H1 (cell line): ENCODE measurements at regions not wholly inside any gene's neighbourhood (a gene's known extent, or its start where the extent isn't known, plus 50 kb on each side); places are given as distances from the start of the nearest gene placed in this dataset.
A peak's percentile ranks its signal among the peaks of the same experiment; 100 is the strongest.

ENCODE experiments used
- CTCF ChIA-PET: fragments of 300-600 bp; sonication (Branson Sonifier 250); formaldehyde crosslinking; loops from one replicate; lab custom pipeline; 2021; ENCODE audit not compliant: partially characterized antibody; lab: Charles Lee
- POLR2A ChIA-PET: fragments of 300-600 bp; sonication (Branson Sonifier 250); formaldehyde crosslinking; loops from one replicate; lab custom pipeline; 2021; ENCODE audit warnings: inconsistent platforms; ENCODE audit not compliant: partially characterized antibody; lab: Charles Lee
- DNase-seq, 2 experiments: peaks; one replicate each; pipeline versions ENCODE4 v3.0.0 to v3.0.0-alpha.2; 2010 to 2022; ENCODE audit warnings: low spot score in 2 of 2, low read depth in 1 of 2, mixed read lengths in 1 of 2
- FAIRE-seq: peaks from 2 replicates; lab custom pipeline; 2011; peaks lifted over from hg19 to GRCh38; lab: Jason Lieb, UNC
- H2AFZ ChIP-seq: 2 replicates; pipeline ENCODE4 v1.8.1; 2012; ENCODE audit warnings: low read length, inconsistent platforms
- H2AK5ac ChIP-seq: 2 replicates; pipeline ENCODE4 v1.6.1; 2013; ENCODE audit warnings: low read depth, low read length
- H2BK120ac ChIP-seq: replicated peaks from 2 replicates; pipeline ENCODE3; 2013; ENCODE audit warnings: low read depth, low read length, inconsistent platforms
- H2BK12ac ChIP-seq: 2 replicates; pipeline ENCODE4 v1.6.1; 2013; ENCODE audit warnings: low read depth, low read length
- H2BK15ac ChIP-seq: 2 replicates; pipeline ENCODE4 v1.6.1; 2013; ENCODE audit warnings: low read length
- H2BK20ac ChIP-seq: 2 replicates; pipeline ENCODE4 v1.6.1; 2013; ENCODE audit warnings: low read length
- H2BK5ac ChIP-seq: 2 replicates; pipeline ENCODE4 v1.6.1; 2013; ENCODE audit warnings: low read depth, low read length
- H3K14ac ChIP-seq: 2 replicates; pipeline ENCODE4 v1.6.1; 2013; ENCODE audit warnings: inconsistent platforms; ENCODE audit not compliant: insufficient read length
- H3K18ac ChIP-seq: 2 replicates; pipeline ENCODE4 v1.6.1; 2013; ENCODE audit warnings: low read length; ENCODE audit errors: extremely low read depth
- H3K23ac ChIP-seq: 2 replicates; pipeline ENCODE4 v1.6.1; 2013; ENCODE audit warnings: inconsistent platforms; ENCODE audit not compliant: insufficient read length
- H3K23me2 ChIP-seq: 2 replicates; pipeline ENCODE4 v1.6.1; 2013; ENCODE audit warnings: low read depth, low read length
- H3K27ac ChIP-seq: 2 replicates; pipeline ENCODE4 v1.6.1; 2011; ENCODE audit warnings: low read depth, low read length, inconsistent platforms
- H3K27me3 ChIP-seq, 4 experiments: replicated peaks in 1 of 4; 1 replicate in 1 of 4; 2 replicates in 3 of 4; pipeline versions ENCODE4 v1.6.1 to v1.8.1; 2011 to 2013; ENCODE audit warnings: low read length in 3 of 4, mild to moderate bottlenecking in 3 of 4, inconsistent platforms in 2 of 4, mixed read lengths in 2 of 4, moderate library complexity in 1 of 4; ENCODE audit not compliant: control insufficient read depth in 3 of 4, insufficient read depth in 3 of 4; ENCODE audit errors: extremely low read depth in 1 of 4
- H3K36me3 ChIP-seq, 4 experiments: 2 replicates each; pipeline versions ENCODE4 v1.6.1 to v1.8.1; 2011 to 2013; ENCODE audit warnings: mild to moderate bottlenecking in 4 of 4, low read length in 3 of 4, moderate library complexity in 2 of 4, control low read depth in 1 of 4, inconsistent platforms in 1 of 4; ENCODE audit not compliant: insufficient read depth in 4 of 4, control insufficient read depth in 2 of 4
- H3K4ac ChIP-seq: replicated peaks from 2 replicates; pipeline ENCODE3; 2013; ENCODE audit warnings: low read length, low read depth, mixed read lengths, inconsistent platforms; ENCODE audit not compliant: insufficient read length
- H3K4me1 ChIP-seq, 4 experiments: replicated peaks in 1 of 4; 1 replicate in 1 of 4; 2 replicates in 3 of 4; pipeline versions ENCODE4 v1.6.1 to v1.8.1; 2011 to 2013; ENCODE audit warnings: low read length in 3 of 4, inconsistent platforms in 2 of 4, mixed read lengths in 1 of 4; ENCODE audit not compliant: insufficient read depth in 4 of 4, control insufficient read depth in 3 of 4
- H3K4me2 ChIP-seq, 2 experiments: 2 replicates each; pipeline versions ENCODE4 v1.6.1 to v1.8.1; 2011 to 2013; ENCODE audit warnings: low read depth in 2 of 2, low read length in 2 of 2, control low read depth in 1 of 2, inconsistent platforms in 1 of 2, mild to moderate bottlenecking in 1 of 2; ENCODE audit not compliant: insufficient read depth in 1 of 2
- H3K4me3 ChIP-seq, 4 experiments: fragments of 200-600, 300-600 bp in 1 of 4; sonication (generic), shearing (Covaris generic), sonication (Bioruptor Twin) in 1 of 4; 2 replicates each; pipeline versions ENCODE4 v1.5.1 to v1.8.1; 2011 to 2016; ENCODE audit warnings: low read length in 4 of 4, low read depth in 3 of 4, control low read depth in 2 of 4, inconsistent platforms in 2 of 4, mild to moderate bottlenecking in 2 of 4, mixed read lengths in 1 of 4, moderate library complexity in 1 of 4; ENCODE audit not compliant: insufficient read depth in 2 of 4; ENCODE audit errors: extremely low read depth in 1 of 4
- H3K56ac ChIP-seq: replicated peaks from 2 replicates; pipeline ENCODE3; 2013; ENCODE audit warnings: low read depth, mild to moderate bottlenecking, mixed read lengths, low read length, inconsistent platforms; ENCODE audit not compliant: insufficient read length
- H3K79me1 ChIP-seq: 2 replicates; pipeline ENCODE4 v1.6.1; 2013; ENCODE audit warnings: low read depth, low read length, control low read depth
- H3K79me2 ChIP-seq, 2 experiments: 2 replicates each; pipeline versions ENCODE4 v1.6.1 to v1.8.1; 2012 to 2013; ENCODE audit warnings: low read length in 2 of 2, mild to moderate bottlenecking in 2 of 2, inconsistent platforms in 1 of 2; ENCODE audit not compliant: insufficient read depth in 2 of 2, control insufficient read depth in 1 of 2
- H3K9ac ChIP-seq, 4 experiments: replicated peaks in 1 of 4; 1 replicate in 1 of 4; 2 replicates in 3 of 4; pipeline versions ENCODE4 v1.6.1 to v1.8.1; 2011 to 2013; ENCODE audit warnings: low read depth in 3 of 4, low read length in 3 of 4, control low read depth in 2 of 4, mild to moderate bottlenecking in 2 of 4, moderate library complexity in 2 of 4, inconsistent platforms in 1 of 4; ENCODE audit errors: extremely low read depth in 1 of 4
- H3K9me3 ChIP-seq, 2 experiments: 2 replicates each; pipeline versions ENCODE4 v1.6.1 to v1.8.1; 2012 to 2013; ENCODE audit warnings: mild to moderate bottlenecking in 2 of 2, moderate library complexity in 2 of 2, control low read depth in 1 of 2, inconsistent platforms in 1 of 2, low read depth in 1 of 2, low read length in 1 of 2, mixed read lengths in 1 of 2; ENCODE audit not compliant: insufficient read depth in 2 of 2
- H4K20me1 ChIP-seq, 2 experiments: replicated peaks in 1 of 2; 2 replicates each; pipeline versions ENCODE3 to v1.8.1; 2011 to 2013; ENCODE audit warnings: inconsistent platforms in 2 of 2, low read length in 2 of 2, mild to moderate bottlenecking in 1 of 2; ENCODE audit not compliant: insufficient read depth in 2 of 2, control insufficient read depth in 1 of 2
- H4K5ac ChIP-seq: 2 replicates; pipeline ENCODE4 v1.6.1; 2013; ENCODE audit warnings: low read length, low read depth, mixed read lengths, inconsistent platforms; ENCODE audit not compliant: insufficient read length
- H4K8ac ChIP-seq: 2 replicates; pipeline ENCODE4 v1.8.0; 2013; ENCODE audit warnings: mild to moderate bottlenecking, moderate library complexity, low read length, inconsistent platforms; ENCODE audit not compliant: insufficient read depth; ENCODE audit errors: extremely low read depth
- H4K91ac ChIP-seq: replicated peaks from 2 replicates; pipeline ENCODE3; 2013; ENCODE audit warnings: low read length, mixed read lengths, inconsistent platforms; ENCODE audit not compliant: insufficient read length
- ASH2L ChIP-seq: fragments of 200-600, 300-600 bp; sonication (generic); IDR thresholded peaks from one replicate; pipeline ENCODE4 v1.7.1; 2017; ENCODE audit warnings: low read length
- JUN ChIP-seq: IDR thresholded peaks from 2 replicates; pipeline ENCODE4 v1.6.1; 2011; ENCODE audit warnings: low read depth, mild to moderate bottlenecking, improper control_type of control experiment, low read length
- YY1 ChIP-seq: IDR thresholded peaks from 2 replicates; pipeline ENCODE4 v1.6.1; 2011; ENCODE audit warnings: low read depth, mild to moderate bottlenecking, low read length
- WGBS, 2 experiments: shearing (Covaris generic) in 1 of 2; methylation state at CpG; one replicate each; pipeline versions ENCODE4 v1.1.6 to v1.1.7; 2013 to 2015; ENCODE audit warnings: low lambda C conversion rate in 2 of 2, mixed read lengths in 2 of 2, inconsistent platforms in 1 of 2, low coverage in 1 of 2, missing lambda C conversion rate in 1 of 2; ENCODE audit not compliant: insufficient replicate concordance in 2 of 2, insufficient coverage in 1 of 2, insufficient read length in 1 of 2; ENCODE audit errors: extremely low coverage in 1 of 2, missing lambda C conversion rate in 1 of 2; 5-methylcytosine and 5-hydroxymethylcytosine counted together

GRCh38 chr18:44356566-44357157 lies 324.0 kb upstream of the SETBP1 start:
- no peak overlapping the region; the same call in 1 of the 2 replicates for H3K27ac ChIP-seq
- no peak overlapping the region for H4K91ac ChIP-seq

More at GRCh38 chr18:44356566-44357157, 324.0 kb upstream of the SETBP1 start:
- no peaks in the 10 kb centered on the region for H3K79me1 ChIP-seq
- CTCF ChIA-PET: interaction anchor here (0.6 to 1.5 kb wide), 3 partner anchors 29 to 490 kb away, joined by 3 to 4 read pairs (median 3); no protein-coding TSS in a partner anchor
- no peak overlapping the region for H3K18ac ChIP-seq
- FAIRE-seq: no peak
- H3K4ac ChIP-seq: no peak overlapping the region
- H3K27me3 ChIP-seq: no peaks in the 10 kb centered on the region
- no peak overlapping the region for H3K14ac ChIP-seq
- H4K8ac ChIP-seq: peak overlapping the region; percentile 79
- 0 out of 2 replicates have a peak overlapping the region, but pooled peaks have one; percentile 84 for H2BK12ac ChIP-seq
- H3K56ac ChIP-seq: no peak overlapping the region
- POLR2A ChIA-PET: no interaction called here
- H2AFZ ChIP-seq: peak overlapping the region; percentile 91; the same call in 1 of the 2 replicates
- no peaks in the 10 kb centered on the region for H4K20me1 ChIP-seq
- no peaks in the 10 kb centered on the region for H3K36me3 ChIP-seq
- H2BK15ac ChIP-seq: no peak overlapping the region
- no peak overlapping the region for H3K4me3 ChIP-seq
- H3K9ac ChIP-seq: no peak overlapping the region
- peaks cover 0 to 6% (median 2%) of the 10 kb centered on the region in 4 experiments; a peak in 4 of 7 replicates for H3K4me1 ChIP-seq
- H3K79me2 ChIP-seq: no peaks in the 10 kb centered on the region
- DNase-seq: no peak
- no peaks in the 10 kb centered on the region for H3K23me2 ChIP-seq
- H2BK120ac ChIP-seq: no peak overlapping the region
- no peak overlapping the region for H3K23ac ChIP-seq
- H4K5ac ChIP-seq: no peak overlapping the region
- no peak overlapping the region for H2BK20ac ChIP-seq
- no peak overlapping the region for H2BK5ac ChIP-seq
- WGBS, 2 experiments: 73% methylated on average over 5 of the region's 5 CpGs; no CpG with 5 or more reads in 1 of the 2 experiments
- TF ChIP-seq ASH2L (peak; percentile 54), YY1 (peak; percentile 58; the same call in 1 of the 2 replicates), JUN (no peak)
- H2AK5ac ChIP-seq: no peak overlapping the region
- H3K9me3 ChIP-seq: no peaks in the 10 kb centered on the region
- peak overlapping the region in 1 of 2 experiments; percentile 4; a peak in 1 of 4 replicates for H3K4me2 ChIP-seq
